ENCODE measurements at regions not wholly inside any gene's neighbourhood (a gene's known extent, or its start where the extent isn't known, plus 50 kb on each side); places are given as distances from the start of the nearest gene placed in this dataset.

DNA sequence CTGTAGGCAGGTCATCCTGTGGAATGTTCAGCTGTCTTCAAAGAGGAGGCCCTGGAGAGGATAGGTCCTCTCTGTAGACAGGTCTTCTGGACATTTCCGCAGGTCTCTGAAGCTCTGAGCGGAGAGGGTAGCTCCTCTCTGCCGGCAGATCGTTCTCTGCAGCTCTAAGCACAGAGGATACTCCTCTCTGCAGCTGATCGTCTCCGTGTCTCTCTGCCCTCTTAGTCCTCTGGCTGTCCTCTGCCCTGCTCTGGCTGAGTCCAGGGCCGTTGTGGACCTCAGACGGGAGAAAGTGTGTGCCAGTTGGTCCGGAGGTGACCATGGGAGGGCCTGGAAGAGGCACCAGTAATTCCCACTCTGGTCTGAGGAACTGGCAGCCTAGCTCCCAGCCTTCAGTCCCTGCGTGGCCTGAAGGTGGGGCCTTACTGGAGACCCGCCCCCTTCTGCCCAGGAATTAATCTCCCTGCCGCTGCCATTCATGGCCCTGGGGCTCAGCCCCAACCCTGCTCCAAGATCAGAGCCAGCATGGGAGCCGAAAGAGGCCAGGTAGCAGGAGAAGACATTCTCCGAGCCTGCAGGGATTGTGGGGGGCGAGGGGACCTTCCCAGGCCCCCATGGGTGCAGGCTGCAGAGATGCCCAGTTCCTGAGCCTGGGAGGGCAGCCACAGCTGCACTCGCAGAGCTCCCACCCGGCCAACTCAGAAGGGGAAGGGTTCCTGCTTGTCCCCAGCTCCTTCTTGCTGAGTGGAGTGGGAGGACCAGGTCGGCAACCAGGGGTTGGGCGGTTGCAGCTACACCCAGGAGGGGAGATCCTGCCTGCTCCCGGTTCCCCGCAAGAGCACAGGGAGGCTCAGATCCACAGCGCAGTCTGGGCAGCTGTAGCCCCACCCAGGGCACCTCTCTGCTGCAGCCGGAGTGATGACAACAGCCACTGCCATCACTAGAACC lies 488.7 kb downstream of the RSL24D1 start:
- no peak for DNase-seq

DNA sequence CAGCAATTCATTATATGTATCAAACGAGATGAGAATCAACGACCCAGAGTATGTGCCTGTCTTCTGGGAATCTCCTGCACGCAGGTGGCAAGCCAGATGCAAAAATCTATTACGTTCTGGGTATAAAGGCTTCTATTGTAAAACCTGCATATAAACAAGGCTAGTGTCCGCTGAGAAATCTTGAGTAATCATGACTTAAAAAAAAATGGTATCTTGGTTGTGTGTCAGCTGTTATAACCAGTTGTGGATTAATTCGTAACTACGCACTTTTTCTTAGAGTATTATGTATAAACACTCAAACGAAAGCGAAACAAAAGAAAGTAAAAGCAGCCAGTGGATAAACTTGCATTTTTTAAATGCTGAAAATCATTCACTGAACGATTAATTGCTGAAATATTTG lies 509.1 kb downstream of the RSL24D1 start:
- no peak for DNase-seq

Data from right hindlimb (tissue), 1 donor.